Erythroblast (primary cell): ENCODE measurements at regions not wholly inside any gene's neighbourhood (a gene's known extent, or its start where the extent isn't known, plus 50 kb on each side); places are given as distances from the start of the nearest gene placed in this dataset.
"Not testable (repeated sequence)": the region's sequence is repeated elsewhere in the genome, so short reads cannot be mapped to it uniquely, and the experiment has no call there.

Experiments
- GATA1 ChIP-seq: IDR thresholded peaks from 2 replicates; pipeline ENCODE4 v1.6.1; 2011; ENCODE audit warnings: low read depth, mild to moderate bottlenecking, control low read depth, low read length, moderate library complexity
- POLR2A ChIP-seq: IDR thresholded peaks from 2 replicates; pipeline ENCODE4 v1.6.1; 2011; ENCODE audit warnings: mild to moderate bottlenecking, low read length

- not testable (repeated sequence) for TF ChIP-seq POLR2A, GATA1
Measured at GRCh38 chr18:73101491-73101890, 233.7 kb upstream of the NETO1 start.
